H1 (cell line): ENCODE measurements at regions not wholly inside any gene's neighbourhood (a gene's known extent, or its start where the extent isn't known, plus 50 kb on each side); places are given as distances from the start of the nearest gene placed in this dataset.

Experiments
- CBX8 ChIP-seq: fragments of 300-800, 300-1000 bp; sonication (generic); IDR thresholded peaks from 2 replicates; pipeline ENCODE4 v1.7.1; 2016; ENCODE audit warnings: low read depth, low read length, borderline replicate concordance
- GABPA ChIP-seq: IDR thresholded peaks from 2 replicates; pipeline ENCODE4 v1.6.1; 2011; ENCODE audit warnings: mild to moderate bottlenecking, low read length, moderate library complexity, borderline replicate concordance; ENCODE audit not compliant: insufficient read depth
- KDM1A ChIP-seq: fragments of 200-600, 300-600 bp; sonication (generic); IDR thresholded peaks from 2 replicates; pipeline ENCODE4 v1.7.1; 2016; ENCODE audit warnings: mild to moderate bottlenecking, low read length, borderline replicate concordance
- TBP ChIP-seq: IDR thresholded peaks from 2 replicates; pipeline ENCODE4 v1.6.1; 2011; ENCODE audit warnings: low read depth, low read length, improper control_type of control experiment
- TF ChIP-seq, protein P1 (sequence below), 3 experiments: IDR thresholded peaks; 1 replicate in 2 of 3; 2 replicates in 1 of 3; pipeline versions ENCODE4 v1.5.1 to v1.6.1; 2011; ENCODE audit warnings: low read length in 3 of 3, mild to moderate bottlenecking in 3 of 3, inconsistent platforms in 2 of 3, low read depth in 1 of 3, moderate library complexity in 1 of 3; ENCODE audit not compliant: insufficient read depth in 1 of 3; ENCODE audit errors: control extremely low read depth in 1 of 3

DNA sequence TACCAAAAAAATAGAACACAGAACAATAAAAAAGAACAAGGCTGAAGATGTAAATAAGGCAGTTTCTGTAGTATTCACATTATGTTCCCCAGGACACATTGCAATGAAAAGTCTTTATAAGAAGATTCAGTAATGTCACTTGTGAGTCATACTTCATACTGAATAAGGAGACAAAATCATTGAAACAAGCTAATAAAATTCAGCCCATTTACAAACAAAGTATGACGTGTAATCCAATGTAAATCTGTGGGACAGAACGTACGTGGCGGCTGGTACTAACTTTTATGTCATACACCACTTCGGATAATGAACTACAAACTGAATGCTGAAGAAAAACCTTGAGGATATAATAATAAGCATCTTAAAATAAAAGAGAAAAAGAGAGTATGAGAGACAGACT, 512.8 kb upstream of the MIR17HG start (continued):
- TF ChIP-seq GABPA = no peak
- TF ChIP-seq KDM1A = no peak
- TF ChIP-seq CBX8 = no peak
- no peak for TF ChIP-seq TBP
- TF ChIP-seq, protein P1, sequence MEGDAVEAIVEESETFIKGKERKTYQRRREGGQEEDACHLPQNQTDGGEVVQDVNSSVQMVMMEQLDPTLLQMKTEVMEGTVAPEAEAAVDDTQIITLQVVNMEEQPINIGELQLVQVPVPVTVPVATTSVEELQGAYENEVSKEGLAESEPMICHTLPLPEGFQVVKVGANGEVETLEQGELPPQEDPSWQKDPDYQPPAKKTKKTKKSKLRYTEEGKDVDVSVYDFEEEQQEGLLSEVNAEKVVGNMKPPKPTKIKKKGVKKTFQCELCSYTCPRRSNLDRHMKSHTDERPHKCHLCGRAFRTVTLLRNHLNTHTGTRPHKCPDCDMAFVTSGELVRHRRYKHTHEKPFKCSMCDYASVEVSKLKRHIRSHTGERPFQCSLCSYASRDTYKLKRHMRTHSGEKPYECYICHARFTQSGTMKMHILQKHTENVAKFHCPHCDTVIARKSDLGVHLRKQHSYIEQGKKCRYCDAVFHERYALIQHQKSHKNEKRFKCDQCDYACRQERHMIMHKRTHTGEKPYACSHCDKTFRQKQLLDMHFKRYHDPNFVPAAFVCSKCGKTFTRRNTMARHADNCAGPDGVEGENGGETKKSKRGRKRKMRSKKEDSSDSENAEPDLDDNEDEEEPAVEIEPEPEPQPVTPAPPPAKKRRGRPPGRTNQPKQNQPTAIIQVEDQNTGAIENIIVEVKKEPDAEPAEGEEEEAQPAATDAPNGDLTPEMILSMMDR (IDR thresholded peaks at IDR 0.05; ENCODE audit: control extremely low read depth in 1 of 3, insufficient read depth in 1 of 3, low read depth in 1 of 3, low read length in 3 of 3) = no peak
